ENCODE measurements at regions not wholly inside any gene's neighbourhood (a gene's known extent, or its start where the extent isn't known, plus 50 kb on each side); places are given as distances from the start of the nearest gene placed in this dataset.

DNA sequence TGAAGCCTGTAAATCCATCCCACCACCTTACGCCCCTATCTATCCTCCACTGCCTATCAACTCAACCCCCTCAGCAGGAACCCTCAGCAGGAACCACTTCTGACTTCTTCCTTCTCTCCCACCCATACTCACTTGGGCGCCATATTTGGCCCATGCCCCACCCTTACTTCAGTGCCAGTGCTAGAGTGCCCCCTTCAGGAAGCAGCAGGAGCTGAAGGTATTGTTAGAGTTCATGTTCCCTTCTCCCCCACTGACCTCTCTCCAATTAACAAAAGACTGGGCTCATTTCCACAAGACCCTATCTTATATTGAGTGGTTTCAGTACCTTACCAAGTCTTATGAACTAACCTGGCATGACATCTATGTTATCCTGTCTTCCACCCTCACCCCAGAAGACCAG lies 363.1 kb upstream of the SLIT2 start:
- Histone ChIP-seq H3K27me3 (ENCODE audit: insufficient read depth, low read length) (no peaks in the 10 kb centered on the region), H4K5ac (ENCODE audit: insufficient read length, low read depth, low read length) (no peak overlapping the region), H2BK5ac (ENCODE audit: insufficient read length, low read length) (no peak overlapping the region), H2BK120ac (ENCODE audit: low read depth, low read length, poor library complexity, severe bottlenecking) (no peak overlapping the region), H3T11ph (ENCODE audit: low read length) (no peak overlapping the region), H3K79me2 (ENCODE audit: insufficient read depth, low read length) (no peaks in the 10 kb centered on the region), H3K18ac (ENCODE audit: insufficient read length, low read depth, low read length) (no peak overlapping the region), H3K23ac (ENCODE audit: insufficient read length, low read depth, low read length) (no peak overlapping the region), H2AK5ac (ENCODE audit: insufficient read length, low read length) (no peak overlapping the region), H4K8ac (replicated peaks; ENCODE audit: insufficient read length, low read depth, low read length) (no peak overlapping the region), H4K20me1 (ENCODE audit: control insufficient read depth, insufficient read depth, insufficient read length) (no peaks in the 10 kb centered on the region), H3K14ac (ENCODE audit: insufficient read depth, low read length) (no peak overlapping the region), H3K56ac (ENCODE audit: insufficient read length, low read depth, low read length) (no peak overlapping the region), H3K27ac (ENCODE audit: insufficient read length, low read depth, low read length) (no peak overlapping the region), H2BK20ac (ENCODE audit: low read depth, low read length, poor library complexity, severe bottlenecking) (no peak overlapping the region), H3K79me1 (ENCODE audit: insufficient read depth, low read depth, low read length, poor library complexity, severe bottlenecking) (no peaks in the 10 kb centered on the region), H3K4me1 (ENCODE audit: insufficient read depth, low read length) (no peaks in the 10 kb centered on the region), H3K4ac (ENCODE audit: low read depth, low read length) (no peak overlapping the region), H2BK12ac (ENCODE audit: insufficient read length, low read depth, low read length) (no peak overlapping the region), H2AFZ (ENCODE audit: low read length) (no peak overlapping the region), H4K91ac (ENCODE audit: insufficient read length, low read depth, low read length) (no peak overlapping the region), H3K9me3 (ENCODE audit: control insufficient read depth, low read depth, low read length) (no peaks in the 10 kb centered on the region), H3K23me2 (ENCODE audit: insufficient read length, low read depth, low read length, poor library complexity, severe bottlenecking) (no peaks in the 10 kb centered on the region), H3K9ac (ENCODE audit: extremely low read depth, insufficient read length, low read length) (no peak overlapping the region), H2BK15ac (ENCODE audit: low read depth, low read length) (no peak overlapping the region), H3K4me2 (ENCODE audit: insufficient read depth, insufficient read length, low read length) (no peak overlapping the region)
- Mint-ChIP-seq H3K27me3 (ENCODE audit: low read depth) (no peaks in the 10 kb centered on the region; the same call in 1 of the 2 replicates), H3K4me1 (no peaks in the 10 kb centered on the region), H3K27ac (no peak overlapping the region), H3K36me3 (ENCODE audit: insufficient read depth in 1 of 3, low read depth in 3 of 3) (peaks cover 0 to 12% (median 1%) of the 10 kb centered on the region in 3 experiments; a peak in 2 of 7 replicates), H3K4me3 (no peak overlapping the region), H3K9me3 (peaks cover 4 to 6% of the 10 kb centered on the region in 2 experiments; a peak in 3 of 5 replicates)
- WGBS (ENCODE audit: extremely low coverage, insufficient read length, low lambda C conversion rate) = no CpG with 5 or more reads among the region's 2 CpGs
- TF ChIP-seq, protein P1, sequence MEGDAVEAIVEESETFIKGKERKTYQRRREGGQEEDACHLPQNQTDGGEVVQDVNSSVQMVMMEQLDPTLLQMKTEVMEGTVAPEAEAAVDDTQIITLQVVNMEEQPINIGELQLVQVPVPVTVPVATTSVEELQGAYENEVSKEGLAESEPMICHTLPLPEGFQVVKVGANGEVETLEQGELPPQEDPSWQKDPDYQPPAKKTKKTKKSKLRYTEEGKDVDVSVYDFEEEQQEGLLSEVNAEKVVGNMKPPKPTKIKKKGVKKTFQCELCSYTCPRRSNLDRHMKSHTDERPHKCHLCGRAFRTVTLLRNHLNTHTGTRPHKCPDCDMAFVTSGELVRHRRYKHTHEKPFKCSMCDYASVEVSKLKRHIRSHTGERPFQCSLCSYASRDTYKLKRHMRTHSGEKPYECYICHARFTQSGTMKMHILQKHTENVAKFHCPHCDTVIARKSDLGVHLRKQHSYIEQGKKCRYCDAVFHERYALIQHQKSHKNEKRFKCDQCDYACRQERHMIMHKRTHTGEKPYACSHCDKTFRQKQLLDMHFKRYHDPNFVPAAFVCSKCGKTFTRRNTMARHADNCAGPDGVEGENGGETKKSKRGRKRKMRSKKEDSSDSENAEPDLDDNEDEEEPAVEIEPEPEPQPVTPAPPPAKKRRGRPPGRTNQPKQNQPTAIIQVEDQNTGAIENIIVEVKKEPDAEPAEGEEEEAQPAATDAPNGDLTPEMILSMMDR (conservative IDR thresholded peaks at IDR 0.05) = peak; percentile 25; the same call in 2 of the 3 replicates
- no peak for DNase-seq
